ENCODE measurements at regions not wholly inside any gene's neighbourhood (a gene's known extent, or its start where the extent isn't known, plus 50 kb on each side); places are given as distances from the start of the nearest gene placed in this dataset.

- DNase-seq (ENCODE audit: low read depth, low spot score), result no peak
Observed at GRCh38 chr6:102485480-102485879, 1092.0 kb downstream of the GRIK2 start.

GRCh38 chr6:102474041-102474807 lies 1080.7 kb downstream of the GRIK2 start:
- no peak for DNase-seq (ENCODE audit: low read depth, low spot score)

- DNase-seq (ENCODE audit: low read depth, low spot score), result no peak
Observed at GRCh38 chr6:102458990-102459389, 1065.5 kb downstream of the GRIK2 start.

- no peak for DNase-seq (ENCODE audit: low read depth, low spot score)
Observed at GRCh38 chr6:102438171-102438570, 1044.7 kb downstream of the GRIK2 start.

- no peak for DNase-seq (ENCODE audit: low read depth, low spot score)
Observed at GRCh38 chr6:102417368-102417998, 1024.0 kb downstream of the GRIK2 start.

- no peak for DNase-seq (ENCODE audit: low read depth, low spot score)
Observed at GRCh38 chr6:102415891-102416290, 1022.4 kb downstream of the GRIK2 start.

GRCh38 chr6:102411796-102412195 lies 1018.3 kb downstream of the GRIK2 start:
- DNase-seq (ENCODE audit: low read depth, low spot score), result no peak

GRCh38 chr6:102407886-102408741 lies 1014.6 kb downstream of the GRIK2 start:
- DNase-seq (ENCODE audit: low read depth, low spot score), result no peak

GRCh38 chr6:102405860-102406259 lies 1012.4 kb downstream of the GRIK2 start:
- DNase-seq (ENCODE audit: low read depth, low spot score), result no peak

- no peak for DNase-seq (ENCODE audit: low read depth, low spot score)
Observed at GRCh38 chr6:102402635-102403329, 1009.3 kb downstream of the GRIK2 start.

GRCh38 chr6:102398788-102399390 lies 1005.4 kb downstream of the GRIK2 start:
- DNase-seq (ENCODE audit: low read depth, low spot score), result no peak

GRCh38 chr6:102390541-102390940 lies 997.0 kb downstream of the GRIK2 start:
- DNase-seq (ENCODE audit: low read depth, low spot score), result no peak

GRCh38 chr6:102389994-102390393 lies 996.5 kb downstream of the GRIK2 start:
- DNase-seq (ENCODE audit: low read depth, low spot score), result no peak

- DNase-seq (ENCODE audit: low read depth, low spot score), result no peak
Observed at GRCh38 chr6:102387326-102388033, 994.0 kb downstream of the GRIK2 start.

GRCh38 chr6:102381203-102381602 lies 987.7 kb downstream of the GRIK2 start:
- DNase-seq (ENCODE audit: low read depth, low spot score), result no peak

- no peak for DNase-seq (ENCODE audit: low read depth, low spot score)
Observed at GRCh38 chr6:102356170-102356569, 962.7 kb downstream of the GRIK2 start.

GRCh38 chr6:102355578-102355977 lies 962.1 kb downstream of the GRIK2 start:
- no peak for DNase-seq (ENCODE audit: low read depth, low spot score)

GRCh38 chr6:102352552-102352951 lies 959.0 kb downstream of the GRIK2 start:
- no peak for DNase-seq (ENCODE audit: low read depth, low spot score)

GRCh38 chr6:102344769-102345168 lies 951.3 kb downstream of the GRIK2 start:
- DNase-seq (ENCODE audit: low read depth, low spot score), result no peak

- no peak for DNase-seq (ENCODE audit: low read depth, low spot score)
Observed at GRCh38 chr6:102340311-102340710, 946.8 kb downstream of the GRIK2 start.

- no peak for DNase-seq (ENCODE audit: low read depth, low spot score)
Observed at GRCh38 chr6:102333736-102334135, 940.2 kb downstream of the GRIK2 start.

All from pulmonary artery endothelial cell (primary cell).